ENCODE measurements at regions not wholly inside any gene's neighbourhood (a gene's known extent, or its start where the extent isn't known, plus 50 kb on each side); places are given as distances from the start of the nearest gene placed in this dataset.

DNA sequence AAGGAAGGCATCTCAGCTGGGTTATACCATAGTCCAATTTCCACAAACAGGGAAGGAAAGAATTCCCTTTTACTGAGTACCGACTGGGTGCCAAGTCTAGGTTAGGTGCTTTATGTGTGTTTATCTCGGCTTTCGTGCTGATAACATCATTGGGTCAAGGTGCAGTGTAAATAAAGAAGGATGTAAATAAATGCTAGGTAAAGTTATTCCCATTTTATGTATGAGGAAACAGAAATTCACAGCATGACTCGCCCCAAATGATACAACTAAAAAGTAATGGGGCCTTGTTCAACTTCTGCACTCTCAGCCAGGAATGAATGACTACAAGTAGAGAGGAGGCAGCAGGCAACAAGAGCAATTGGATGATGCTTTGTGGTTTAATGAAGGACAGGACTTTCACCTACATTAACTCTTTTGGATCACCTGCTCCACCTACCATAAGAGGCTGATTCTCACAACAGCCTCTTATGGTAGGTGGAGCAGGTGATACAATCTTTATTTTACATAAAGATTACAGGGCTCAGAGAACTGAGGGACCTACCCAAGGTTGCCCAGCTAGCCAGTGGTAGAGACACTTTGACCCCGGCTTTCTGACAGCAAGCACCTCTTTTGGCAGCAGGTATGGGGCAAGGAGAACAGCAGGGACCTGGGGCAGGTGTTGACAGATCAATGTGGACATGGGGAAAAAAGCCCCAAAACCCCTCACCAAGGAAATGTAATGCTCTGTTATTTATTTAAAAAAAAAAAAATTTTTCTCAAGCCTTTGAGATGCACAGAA is 213.4 kb upstream of the NUDT4 start:
- TF ChIP-seq CTCF (IDR thresholded peaks at IDR 0.05; ENCODE audit: low read depth, low read length, poor library complexity, severe bottlenecking) (no peak), EZH2phosphoT487 (IDR thresholded peaks at IDR 0.05; ENCODE audit: borderline replicate concordance, low read length) (no peak)

Data from DOHH2 (cell line).